H1 (cell line): ENCODE measurements at regions not wholly inside any gene's neighbourhood (a gene's known extent, or its start where the extent isn't known, plus 50 kb on each side); places are given as distances from the start of the nearest gene placed in this dataset.

ENCODE experiments used
- CTCF ChIA-PET: fragments of 300-600 bp; sonication (Branson Sonifier 250); formaldehyde crosslinking; loops from one replicate; lab custom pipeline; 2021; ENCODE audit not compliant: partially characterized antibody; lab: Charles Lee
- POLR2A ChIA-PET: fragments of 300-600 bp; sonication (Branson Sonifier 250); formaldehyde crosslinking; loops from one replicate; lab custom pipeline; 2021; ENCODE audit warnings: inconsistent platforms; ENCODE audit not compliant: partially characterized antibody; lab: Charles Lee
- DNase-seq, 2 experiments: peaks; one replicate each; pipeline versions ENCODE4 v3.0.0 to v3.0.0-alpha.2; 2010 to 2022; ENCODE audit warnings: low spot score in 2 of 2, low read depth in 1 of 2, mixed read lengths in 1 of 2
- FAIRE-seq: peaks from 2 replicates; lab custom pipeline; 2011; peaks lifted over from hg19 to GRCh38; lab: Jason Lieb, UNC
- H2AFZ ChIP-seq: 2 replicates; pipeline ENCODE4 v1.8.1; 2012; ENCODE audit warnings: low read length, inconsistent platforms
- H2AK5ac ChIP-seq: 2 replicates; pipeline ENCODE4 v1.6.1; 2013; ENCODE audit warnings: low read depth, low read length
- H2BK120ac ChIP-seq: replicated peaks from 2 replicates; pipeline ENCODE3; 2013; ENCODE audit warnings: low read depth, low read length, inconsistent platforms
- H2BK12ac ChIP-seq: 2 replicates; pipeline ENCODE4 v1.6.1; 2013; ENCODE audit warnings: low read depth, low read length
- H2BK15ac ChIP-seq: 2 replicates; pipeline ENCODE4 v1.6.1; 2013; ENCODE audit warnings: low read length
- H2BK20ac ChIP-seq: 2 replicates; pipeline ENCODE4 v1.6.1; 2013; ENCODE audit warnings: low read length
- H2BK5ac ChIP-seq: 2 replicates; pipeline ENCODE4 v1.6.1; 2013; ENCODE audit warnings: low read depth, low read length
- H3K14ac ChIP-seq: 2 replicates; pipeline ENCODE4 v1.6.1; 2013; ENCODE audit warnings: inconsistent platforms; ENCODE audit not compliant: insufficient read length
- H3K18ac ChIP-seq: 2 replicates; pipeline ENCODE4 v1.6.1; 2013; ENCODE audit warnings: low read length; ENCODE audit errors: extremely low read depth
- H3K23ac ChIP-seq: 2 replicates; pipeline ENCODE4 v1.6.1; 2013; ENCODE audit warnings: inconsistent platforms; ENCODE audit not compliant: insufficient read length
- H3K23me2 ChIP-seq: 2 replicates; pipeline ENCODE4 v1.6.1; 2013; ENCODE audit warnings: low read depth, low read length
- H3K27ac ChIP-seq: 2 replicates; pipeline ENCODE4 v1.6.1; 2011; ENCODE audit warnings: low read depth, low read length, inconsistent platforms
- H3K27me3 ChIP-seq, 4 experiments: replicated peaks in 1 of 4; 1 replicate in 1 of 4; 2 replicates in 3 of 4; pipeline versions ENCODE4 v1.6.1 to v1.8.1; 2011 to 2013; ENCODE audit warnings: low read length in 3 of 4, mild to moderate bottlenecking in 3 of 4, inconsistent platforms in 2 of 4, mixed read lengths in 2 of 4, moderate library complexity in 1 of 4; ENCODE audit not compliant: control insufficient read depth in 3 of 4, insufficient read depth in 3 of 4; ENCODE audit errors: extremely low read depth in 1 of 4
- H3K36me3 ChIP-seq, 4 experiments: 2 replicates each; pipeline versions ENCODE4 v1.6.1 to v1.8.1; 2011 to 2013; ENCODE audit warnings: mild to moderate bottlenecking in 4 of 4, low read length in 3 of 4, moderate library complexity in 2 of 4, control low read depth in 1 of 4, inconsistent platforms in 1 of 4; ENCODE audit not compliant: insufficient read depth in 4 of 4, control insufficient read depth in 2 of 4
- H3K4ac ChIP-seq: replicated peaks from 2 replicates; pipeline ENCODE3; 2013; ENCODE audit warnings: low read length, low read depth, mixed read lengths, inconsistent platforms; ENCODE audit not compliant: insufficient read length
- H3K4me1 ChIP-seq, 4 experiments: replicated peaks in 1 of 4; 1 replicate in 1 of 4; 2 replicates in 3 of 4; pipeline versions ENCODE4 v1.6.1 to v1.8.1; 2011 to 2013; ENCODE audit warnings: low read length in 3 of 4, inconsistent platforms in 2 of 4, mixed read lengths in 1 of 4; ENCODE audit not compliant: insufficient read depth in 4 of 4, control insufficient read depth in 3 of 4
- H3K4me2 ChIP-seq, 2 experiments: 2 replicates each; pipeline versions ENCODE4 v1.6.1 to v1.8.1; 2011 to 2013; ENCODE audit warnings: low read depth in 2 of 2, low read length in 2 of 2, control low read depth in 1 of 2, inconsistent platforms in 1 of 2, mild to moderate bottlenecking in 1 of 2; ENCODE audit not compliant: insufficient read depth in 1 of 2
- H3K4me3 ChIP-seq, 4 experiments: fragments of 200-600, 300-600 bp in 1 of 4; sonication (generic), shearing (Covaris generic), sonication (Bioruptor Twin) in 1 of 4; 2 replicates each; pipeline versions ENCODE4 v1.5.1 to v1.8.1; 2011 to 2016; ENCODE audit warnings: low read length in 4 of 4, low read depth in 3 of 4, control low read depth in 2 of 4, inconsistent platforms in 2 of 4, mild to moderate bottlenecking in 2 of 4, mixed read lengths in 1 of 4, moderate library complexity in 1 of 4; ENCODE audit not compliant: insufficient read depth in 2 of 4; ENCODE audit errors: extremely low read depth in 1 of 4
- H3K56ac ChIP-seq: replicated peaks from 2 replicates; pipeline ENCODE3; 2013; ENCODE audit warnings: low read depth, mild to moderate bottlenecking, mixed read lengths, low read length, inconsistent platforms; ENCODE audit not compliant: insufficient read length
- H3K79me1 ChIP-seq: 2 replicates; pipeline ENCODE4 v1.6.1; 2013; ENCODE audit warnings: low read depth, low read length, control low read depth
- H3K79me2 ChIP-seq, 2 experiments: 2 replicates each; pipeline versions ENCODE4 v1.6.1 to v1.8.1; 2012 to 2013; ENCODE audit warnings: low read length in 2 of 2, mild to moderate bottlenecking in 2 of 2, inconsistent platforms in 1 of 2; ENCODE audit not compliant: insufficient read depth in 2 of 2, control insufficient read depth in 1 of 2
- H3K9ac ChIP-seq, 4 experiments: replicated peaks in 1 of 4; 1 replicate in 1 of 4; 2 replicates in 3 of 4; pipeline versions ENCODE4 v1.6.1 to v1.8.1; 2011 to 2013; ENCODE audit warnings: low read depth in 3 of 4, low read length in 3 of 4, control low read depth in 2 of 4, mild to moderate bottlenecking in 2 of 4, moderate library complexity in 2 of 4, inconsistent platforms in 1 of 4; ENCODE audit errors: extremely low read depth in 1 of 4
- H3K9me3 ChIP-seq, 2 experiments: 2 replicates each; pipeline versions ENCODE4 v1.6.1 to v1.8.1; 2012 to 2013; ENCODE audit warnings: mild to moderate bottlenecking in 2 of 2, moderate library complexity in 2 of 2, control low read depth in 1 of 2, inconsistent platforms in 1 of 2, low read depth in 1 of 2, low read length in 1 of 2, mixed read lengths in 1 of 2; ENCODE audit not compliant: insufficient read depth in 2 of 2
- H4K20me1 ChIP-seq, 2 experiments: replicated peaks in 1 of 2; 2 replicates each; pipeline versions ENCODE3 to v1.8.1; 2011 to 2013; ENCODE audit warnings: inconsistent platforms in 2 of 2, low read length in 2 of 2, mild to moderate bottlenecking in 1 of 2; ENCODE audit not compliant: insufficient read depth in 2 of 2, control insufficient read depth in 1 of 2
- H4K5ac ChIP-seq: 2 replicates; pipeline ENCODE4 v1.6.1; 2013; ENCODE audit warnings: low read length, low read depth, mixed read lengths, inconsistent platforms; ENCODE audit not compliant: insufficient read length
- H4K8ac ChIP-seq: 2 replicates; pipeline ENCODE4 v1.8.0; 2013; ENCODE audit warnings: mild to moderate bottlenecking, moderate library complexity, low read length, inconsistent platforms; ENCODE audit not compliant: insufficient read depth; ENCODE audit errors: extremely low read depth
- H4K91ac ChIP-seq: replicated peaks from 2 replicates; pipeline ENCODE3; 2013; ENCODE audit warnings: low read length, mixed read lengths, inconsistent platforms; ENCODE audit not compliant: insufficient read length
- ASH2L ChIP-seq: fragments of 200-600, 300-600 bp; sonication (generic); IDR thresholded peaks from one replicate; pipeline ENCODE4 v1.7.1; 2017; ENCODE audit warnings: low read length
- JUN ChIP-seq: IDR thresholded peaks from 2 replicates; pipeline ENCODE4 v1.6.1; 2011; ENCODE audit warnings: low read depth, mild to moderate bottlenecking, improper control_type of control experiment, low read length
- JUND ChIP-seq: IDR thresholded peaks from 2 replicates; pipeline ENCODE4 v1.6.1; 2011; ENCODE audit warnings: mild to moderate bottlenecking, improper control_type of control experiment, low read length
- KDM5A ChIP-seq: fragments of 200-600 bp; IDR thresholded peaks from 2 replicates; pipeline ENCODE4 v1.7.1; 2012; ENCODE audit warnings: mild to moderate bottlenecking, low read length, inconsistent platforms, mixed read lengths
- SP1 ChIP-seq: IDR thresholded peaks from 2 replicates; pipeline ENCODE4 v1.6.1; 2011; ENCODE audit warnings: low read depth, low read length
- SP2 ChIP-seq: IDR thresholded peaks from 2 replicates; pipeline ENCODE4 v1.6.1; 2012; ENCODE audit warnings: mild to moderate bottlenecking, low read length, inconsistent platforms
- SUZ12 ChIP-seq: fragments of 200-600 bp; sonication (generic); IDR thresholded peaks from 2 replicates; pipeline ENCODE4 v1.6.1; 2012; ENCODE audit warnings: mild to moderate bottlenecking, inconsistent platforms, low read length, moderate library complexity, mixed read lengths
- YY1 ChIP-seq: IDR thresholded peaks from 2 replicates; pipeline ENCODE4 v1.6.1; 2011; ENCODE audit warnings: low read depth, mild to moderate bottlenecking, low read length

GRCh38 chr4:165794834-165795233 is 78.2 kb upstream of the TLL1 start:
- H2BK12ac ChIP-seq = no peak overlapping the region
- no peak overlapping the region for H3K4me2 ChIP-seq
- no peak overlapping the region for H3K27ac ChIP-seq
- CTCF ChIA-PET = no interaction called here
- no peak overlapping the region for H3K14ac ChIP-seq
- no peak overlapping the region for H2AK5ac ChIP-seq
- no peak overlapping the region for H2BK120ac ChIP-seq
- H3K56ac ChIP-seq = no peak overlapping the region
- no peaks in the 10 kb centered on the region for H3K23me2 ChIP-seq
- POLR2A ChIA-PET = no interaction called here
- no peak overlapping the region for H2BK15ac ChIP-seq
- H3K18ac ChIP-seq = no peak overlapping the region
- no peak overlapping the region for H3K4ac ChIP-seq
- TF ChIP-seq ASH2L = no peak
- TF ChIP-seq JUND = no peak
- no peak for TF ChIP-seq SP1
- TF ChIP-seq JUN = no peak
- no peak for TF ChIP-seq SUZ12
- no peak for TF ChIP-seq YY1
- no peak for TF ChIP-seq KDM5A
- TF ChIP-seq SP2 = no peak
- FAIRE-seq (no peak), DNase-seq (no peak)
- no peak overlapping the region for H4K8ac ChIP-seq
- H3K23ac ChIP-seq = no peak overlapping the region
- H3K4me3 ChIP-seq = no peak overlapping the region
- no peak overlapping the region for H4K91ac ChIP-seq
- no peaks in the 10 kb centered on the region for H3K79me1 ChIP-seq
- H2BK5ac ChIP-seq = no peak overlapping the region
- H2AFZ ChIP-seq = no peak overlapping the region
- H3K79me2 ChIP-seq = no peaks in the 10 kb centered on the region
- peaks cover 0 to 5% of the 10 kb centered on the region in 2 experiments; a peak in 1 of 4 replicates for H3K9me3 ChIP-seq
- H3K4me1 ChIP-seq = no peaks in the 10 kb centered on the region
- H4K20me1 ChIP-seq = no peaks in the 10 kb centered on the region
- no peak overlapping the region for H3K9ac ChIP-seq
- no peak overlapping the region for H4K5ac ChIP-seq
- H3K27me3 ChIP-seq = no peaks in the 10 kb centered on the region
- H3K36me3 ChIP-seq = no peaks in the 10 kb centered on the region
- no peak overlapping the region for H2BK20ac ChIP-seq
